Glutamatergic neuron (in vitro differentiated cells): ENCODE measurements at regions not wholly inside any gene's neighbourhood (a gene's known extent, or its start where the extent isn't known, plus 50 kb on each side); places are given as distances from the start of the nearest gene placed in this dataset.

Source experiments
- DNase-seq: peaks from one replicate; pipeline ENCODE4 v3.0.0; 2022
- H3K27ac Mint-ChIP-seq: one replicate; pipeline ENCODE4 v1.8.0; 2020; ENCODE audit warnings: mild to moderate bottlenecking, mixed read lengths, inconsistent platforms; ENCODE audit not compliant: unreplicated experiment
- H3K27me3 Mint-ChIP-seq: one replicate; pipeline ENCODE4 v1.8.0; 2020; ENCODE audit warnings: mild to moderate bottlenecking, moderate library complexity, mixed read lengths, inconsistent platforms; ENCODE audit not compliant: unreplicated experiment
- H3K36me3 Mint-ChIP-seq: one replicate; pipeline ENCODE4 v1.8.0; 2020; ENCODE audit warnings: mild to moderate bottlenecking, mixed read lengths, inconsistent platforms; ENCODE audit not compliant: unreplicated experiment
- H3K4me1 Mint-ChIP-seq: one replicate; pipeline ENCODE4 v1.8.0; 2020; ENCODE audit warnings: mild to moderate bottlenecking, low read depth, mixed read lengths, inconsistent platforms; ENCODE audit not compliant: unreplicated experiment
- H3K4me3 Mint-ChIP-seq: one replicate; pipeline ENCODE4 v1.8.0; 2020; ENCODE audit warnings: mild to moderate bottlenecking, mixed read lengths, inconsistent platforms; ENCODE audit not compliant: unreplicated experiment
- H3K9me3 Mint-ChIP-seq: one replicate; pipeline ENCODE4 v1.8.0; 2020; ENCODE audit warnings: mild to moderate bottlenecking, moderate library complexity, mixed read lengths, inconsistent platforms; ENCODE audit not compliant: unreplicated experiment
- TF ChIP-seq, protein P1 (sequence below): fragments of 200-600 bp; sonication (generic); IDR thresholded peaks from one replicate; pipeline ENCODE4 v1.5.0; 2021; ENCODE audit not compliant: partially characterized antibody, unreplicated experiment

DNA sequence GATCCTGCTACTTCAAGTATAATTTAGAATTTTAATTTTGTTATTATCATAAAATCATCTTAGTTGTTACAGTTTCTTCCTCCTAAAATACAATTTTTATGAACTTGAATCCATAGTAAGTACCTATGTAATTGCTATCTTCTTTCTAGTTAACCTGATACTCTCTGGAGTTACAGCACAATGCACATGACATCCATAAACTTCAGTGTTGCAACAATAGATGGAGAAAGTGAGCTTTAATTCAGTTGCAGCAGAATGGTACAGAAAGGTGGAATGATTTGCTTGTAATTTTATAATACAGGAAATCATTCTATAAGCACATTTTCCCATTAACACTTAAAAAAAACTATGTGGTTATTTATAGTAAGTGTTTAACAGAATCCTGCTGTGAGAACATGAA is 372.0 kb downstream of the CDH9 start:
- no peaks in the 10 kb centered on the region for H3K27me3 Mint-ChIP-seq
- no peaks in the 10 kb centered on the region for H3K4me1 Mint-ChIP-seq
- H3K27ac Mint-ChIP-seq = no peak overlapping the region
- no peaks in the 10 kb centered on the region for H3K36me3 Mint-ChIP-seq
- no peak for DNase-seq
- no peaks in the 10 kb centered on the region for H3K9me3 Mint-ChIP-seq
- TF ChIP-seq, protein P1, sequence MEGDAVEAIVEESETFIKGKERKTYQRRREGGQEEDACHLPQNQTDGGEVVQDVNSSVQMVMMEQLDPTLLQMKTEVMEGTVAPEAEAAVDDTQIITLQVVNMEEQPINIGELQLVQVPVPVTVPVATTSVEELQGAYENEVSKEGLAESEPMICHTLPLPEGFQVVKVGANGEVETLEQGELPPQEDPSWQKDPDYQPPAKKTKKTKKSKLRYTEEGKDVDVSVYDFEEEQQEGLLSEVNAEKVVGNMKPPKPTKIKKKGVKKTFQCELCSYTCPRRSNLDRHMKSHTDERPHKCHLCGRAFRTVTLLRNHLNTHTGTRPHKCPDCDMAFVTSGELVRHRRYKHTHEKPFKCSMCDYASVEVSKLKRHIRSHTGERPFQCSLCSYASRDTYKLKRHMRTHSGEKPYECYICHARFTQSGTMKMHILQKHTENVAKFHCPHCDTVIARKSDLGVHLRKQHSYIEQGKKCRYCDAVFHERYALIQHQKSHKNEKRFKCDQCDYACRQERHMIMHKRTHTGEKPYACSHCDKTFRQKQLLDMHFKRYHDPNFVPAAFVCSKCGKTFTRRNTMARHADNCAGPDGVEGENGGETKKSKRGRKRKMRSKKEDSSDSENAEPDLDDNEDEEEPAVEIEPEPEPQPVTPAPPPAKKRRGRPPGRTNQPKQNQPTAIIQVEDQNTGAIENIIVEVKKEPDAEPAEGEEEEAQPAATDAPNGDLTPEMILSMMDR = no peak
- no peak overlapping the region for H3K4me3 Mint-ChIP-seq

DNA sequence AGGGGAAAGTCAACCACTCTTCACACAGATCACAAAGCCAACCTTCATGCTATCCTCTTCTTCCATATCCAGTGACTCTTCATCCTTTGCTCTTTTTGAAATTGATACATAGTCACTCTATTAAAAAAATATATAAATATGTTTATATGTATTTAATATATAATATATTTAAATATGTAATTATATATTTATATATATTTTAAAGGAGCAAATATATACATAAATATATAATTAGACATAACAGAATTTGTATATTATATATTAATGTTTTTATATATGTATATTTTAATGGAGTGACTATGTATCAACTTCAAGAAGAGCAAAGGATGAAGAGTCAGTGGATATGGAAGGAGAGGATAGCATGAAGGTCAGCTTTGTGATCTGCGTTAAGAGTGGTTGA is 374.9 kb downstream of the CDH9 start:
- Mint-ChIP-seq H3K4me3 (no peak overlapping the region), H3K36me3 (no peaks in the 10 kb centered on the region), H3K27me3 (no peaks in the 10 kb centered on the region), H3K4me1 (no peaks in the 10 kb centered on the region), H3K27ac (no peak overlapping the region), H3K9me3 (no peaks in the 10 kb centered on the region)
- DNase-seq = no peak
- TF ChIP-seq, protein P1 = no peak

DNA sequence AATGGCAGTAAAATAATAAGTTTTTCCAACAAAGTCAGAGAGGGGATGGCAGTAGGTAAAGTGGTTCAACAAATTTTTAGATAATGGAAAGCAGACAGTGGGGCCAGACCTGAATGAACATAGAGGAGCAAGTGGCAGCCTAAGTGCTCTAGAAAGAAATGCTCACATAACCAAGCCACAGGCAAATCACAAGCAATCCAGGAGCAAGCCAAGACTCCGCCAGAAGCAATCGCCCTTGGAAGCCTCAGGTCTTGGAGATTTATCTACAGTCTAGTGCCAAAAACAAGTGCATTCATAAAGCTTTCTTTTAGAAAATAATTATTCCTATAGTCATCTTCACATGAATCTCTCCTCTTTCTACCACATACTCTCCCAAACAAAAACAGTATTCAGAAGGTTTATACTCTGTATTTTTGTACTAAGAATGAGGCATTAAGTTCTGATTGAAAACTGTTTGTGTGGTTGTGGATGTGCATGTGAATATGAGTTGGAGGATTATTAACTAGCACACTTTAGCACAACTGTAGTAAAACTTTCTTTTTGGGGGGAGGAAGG is 375.5 kb downstream of the CDH9 start:
- TF ChIP-seq, protein P1 = no peak
- no peak overlapping the region for H3K27ac Mint-ChIP-seq
- H3K4me3 Mint-ChIP-seq = no peak overlapping the region
- H3K4me1 Mint-ChIP-seq = no peaks in the 10 kb centered on the region
- no peaks in the 10 kb centered on the region for H3K9me3 Mint-ChIP-seq
- H3K36me3 Mint-ChIP-seq = peaks cover under 1% of the 10 kb centered on the region
- DNase-seq = no peak
- no peaks in the 10 kb centered on the region for H3K27me3 Mint-ChIP-seq

DNA sequence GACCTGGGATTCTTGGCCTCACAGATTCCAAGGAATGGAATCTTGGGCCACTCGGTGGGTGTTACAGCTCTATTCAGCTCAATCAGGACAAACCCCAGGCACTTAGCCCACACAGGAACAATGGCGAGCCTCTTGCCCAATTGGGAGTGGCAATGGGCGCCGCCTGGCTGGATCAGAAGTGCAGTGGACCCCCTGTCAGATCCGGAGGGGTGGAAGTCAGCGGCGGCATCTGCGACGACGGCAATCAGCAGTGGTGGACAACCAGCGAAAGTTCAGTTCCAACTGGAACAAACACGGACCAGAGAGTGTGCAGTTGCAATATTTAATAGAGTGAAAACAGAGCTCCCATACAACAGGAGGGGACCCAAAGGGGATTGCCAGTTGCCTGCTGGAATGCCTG is 378.3 kb downstream of the CDH9 start:
- Mint-ChIP-seq H3K27me3 (no peaks in the 10 kb centered on the region), H3K4me3 (no peak overlapping the region), H3K27ac (no peak overlapping the region), H3K4me1 (no peaks in the 10 kb centered on the region), H3K9me3 (no peaks in the 10 kb centered on the region), H3K36me3 (peaks cover 8% of the 10 kb centered on the region)
- no peak for DNase-seq
- TF ChIP-seq, protein P1 = no peak

DNA sequence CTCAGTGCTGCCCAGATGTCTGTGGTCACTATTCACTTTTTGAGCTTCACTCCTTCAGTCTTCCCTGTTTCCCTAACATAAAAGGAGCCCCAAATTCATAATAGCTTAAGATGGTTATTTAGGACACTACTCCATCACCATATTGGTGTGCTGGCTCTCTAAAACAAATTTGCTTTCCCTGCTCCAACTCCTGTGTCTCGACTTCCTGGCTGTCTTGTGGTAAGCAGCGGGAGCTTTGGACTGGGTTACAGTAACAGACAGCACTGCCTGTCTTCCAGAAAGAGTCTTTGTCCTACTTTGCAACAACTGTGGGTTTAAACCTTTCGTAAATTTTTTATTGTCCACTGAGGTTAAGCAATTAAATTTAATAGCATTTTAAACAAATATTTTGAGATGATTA is 389.4 kb downstream of the CDH9 start:
- Mint-ChIP-seq H3K36me3 (peaks cover 14% of the 10 kb centered on the region), H3K4me3 (no peak overlapping the region), H3K27ac (no peak overlapping the region), H3K9me3 (peaks cover 10% of the 10 kb centered on the region), H3K4me1 (no peaks in the 10 kb centered on the region), H3K27me3 (peaks cover 4% of the 10 kb centered on the region)
- DNase-seq = no peak
- TF ChIP-seq, protein P1 = no peak
